ENCODE measurements at regions not wholly inside any gene's neighbourhood (a gene's known extent, or its start where the extent isn't known, plus 50 kb on each side); places are given as distances from the start of the nearest gene placed in this dataset.

DNA sequence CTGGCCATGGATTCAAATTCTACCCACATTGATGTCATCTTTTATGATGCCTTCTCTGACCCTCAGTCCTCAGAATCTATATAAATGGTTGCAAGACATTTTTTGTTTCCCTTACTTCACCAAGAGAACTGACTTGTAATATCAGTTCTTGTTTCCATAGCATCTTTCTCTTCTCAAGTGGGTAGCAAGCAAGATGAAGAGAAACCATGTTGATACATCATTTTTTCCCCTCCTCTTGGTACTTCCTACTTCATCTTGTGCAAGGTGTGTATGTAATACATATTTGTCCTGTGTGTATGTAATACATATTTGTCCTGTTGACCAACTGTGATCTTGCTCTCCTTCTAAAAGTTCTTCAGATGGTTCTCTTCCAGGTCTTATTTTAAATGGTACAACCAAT is 348.6 kb downstream of the PTEN start:
- DNase-seq = no peak

- no peak for DNase-seq
Observed at GRCh38 chr10:88213065-88213605, 349.7 kb downstream of the PTEN start.

- DNase-seq = no peak
Observed at GRCh38 chr10:88216976-88217375, 353.6 kb downstream of the PTEN start.

GRCh38 chr10:88218362-88218761 is 354.9 kb downstream of the PTEN start:
- no peak for DNase-seq

DNA sequence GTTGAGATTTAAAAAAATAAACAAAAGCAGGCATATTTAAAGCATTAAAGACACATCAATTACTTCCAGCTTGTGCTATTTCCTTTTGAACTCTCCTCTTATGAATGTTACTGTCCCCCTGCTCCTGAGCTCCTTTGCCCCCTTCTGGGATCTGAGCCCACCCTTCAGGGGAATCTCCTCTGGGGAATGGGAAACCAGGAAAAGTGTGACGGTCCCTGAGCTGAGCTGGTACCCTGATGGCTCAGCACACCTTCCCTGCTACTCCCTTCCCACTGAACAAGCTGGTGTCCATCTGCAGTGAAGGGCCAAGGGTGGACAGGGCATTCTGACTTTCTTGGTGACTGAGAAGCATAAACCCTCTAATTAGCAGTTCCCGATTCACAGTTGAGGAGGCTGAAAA is 356.3 kb downstream of the PTEN start:
- DNase-seq = no peak

- no peak for DNase-seq
Observed at GRCh38 chr10:88221010-88221973, 357.9 kb downstream of the PTEN start.

- DNase-seq = no peak
Observed at GRCh38 chr10:88222881-88223280, 359.5 kb downstream of the PTEN start.

Data from SHP77 (cell line).